Endodermal cell (in vitro differentiated cells): ENCODE measurements at regions not wholly inside any gene's neighbourhood (a gene's known extent, or its start where the extent isn't known, plus 50 kb on each side); places are given as distances from the start of the nearest gene placed in this dataset.
"Not testable (repeated sequence)": the region's sequence is repeated elsewhere in the genome, so short reads cannot be mapped to it uniquely, and the experiment has no call there.

Source experiments
- DNase-seq: peaks from one replicate; pipeline ENCODE4 v3.0.0-alpha.2; 2017
- H3K27ac ChIP-seq: 2 replicates; pipeline ENCODE4 v1.5.1; 2013; ENCODE audit warnings: mild to moderate bottlenecking, low read depth, low read length, moderate library complexity
- H3K27me3 ChIP-seq: 2 replicates; pipeline ENCODE4 v1.6.1; 2013; ENCODE audit warnings: mild to moderate bottlenecking, low read length, moderate library complexity; ENCODE audit not compliant: insufficient read depth, control insufficient read depth, poor library complexity, severe bottlenecking
- H3K36me3 ChIP-seq: 2 replicates; pipeline ENCODE4 v1.7.0; 2013; ENCODE audit warnings: mild to moderate bottlenecking, low read length, moderate library complexity; ENCODE audit not compliant: control insufficient read depth, insufficient read depth
- H3K4me1 ChIP-seq: one replicate; pipeline ENCODE4 v1.7.0; 2013; ENCODE audit warnings: low read length; ENCODE audit not compliant: control insufficient read depth, insufficient read depth
- H3K4me3 ChIP-seq: 2 replicates; pipeline ENCODE4 v1.5.1; 2013; ENCODE audit warnings: mild to moderate bottlenecking, low read length, moderate library complexity
- H3K9ac ChIP-seq: 2 replicates; pipeline ENCODE4 v1.6.1; 2013; ENCODE audit warnings: mild to moderate bottlenecking, low read length, moderate library complexity; ENCODE audit not compliant: poor library complexity, severe bottlenecking; ENCODE audit errors: extremely low read depth
- H3K9me3 ChIP-seq: 2 replicates; pipeline ENCODE4 v1.6.1; 2013; ENCODE audit warnings: mild to moderate bottlenecking, low read length, moderate library complexity; ENCODE audit not compliant: control insufficient read depth
- H3K27ac Mint-ChIP-seq: 2 replicates; pipeline ENCODE4 v1.8.0; 2020; ENCODE audit warnings: mixed read lengths
- H3K27me3 Mint-ChIP-seq: 2 replicates; pipeline ENCODE4 v1.8.0; 2021; ENCODE audit warnings: mild to moderate bottlenecking, mixed read lengths; ENCODE audit not compliant: insufficient read depth
- H3K36me3 Mint-ChIP-seq: 2 replicates; pipeline ENCODE4 v1.8.0; 2020; ENCODE audit warnings: low read depth, mixed read lengths
- H3K4me1 Mint-ChIP-seq: 2 replicates; pipeline ENCODE4 v1.8.0; 2020; ENCODE audit warnings: mixed read lengths
- H3K4me3 Mint-ChIP-seq: 2 replicates; pipeline ENCODE4 v1.8.0; 2020; ENCODE audit warnings: mild to moderate bottlenecking, moderate library complexity, mixed read lengths
- H3K9me3 Mint-ChIP-seq: 2 replicates; pipeline ENCODE4 v1.8.0; 2020; ENCODE audit warnings: mild to moderate bottlenecking, mixed read lengths
- WGBS, 2 experiments: methylation state at CpG; one replicate each; pipeline versions ENCODE4 v1.1.5 to v1.1.7; 2013; ENCODE audit warnings: missing lambda C conversion rate in 2 of 2, mixed read lengths in 1 of 2; ENCODE audit not compliant: insufficient coverage in 1 of 2, insufficient read length in 1 of 2; 5-methylcytosine and 5-hydroxymethylcytosine counted together
- TF ChIP-seq, protein P1 (sequence below): fragments of 200-600 bp; sonication (generic); conservative IDR thresholded peaks from 2 replicates; pipeline ENCODE4 v1.5.0; 2021; ENCODE audit warnings: antibody characterized with exemption, mild to moderate bottlenecking

DNA sequence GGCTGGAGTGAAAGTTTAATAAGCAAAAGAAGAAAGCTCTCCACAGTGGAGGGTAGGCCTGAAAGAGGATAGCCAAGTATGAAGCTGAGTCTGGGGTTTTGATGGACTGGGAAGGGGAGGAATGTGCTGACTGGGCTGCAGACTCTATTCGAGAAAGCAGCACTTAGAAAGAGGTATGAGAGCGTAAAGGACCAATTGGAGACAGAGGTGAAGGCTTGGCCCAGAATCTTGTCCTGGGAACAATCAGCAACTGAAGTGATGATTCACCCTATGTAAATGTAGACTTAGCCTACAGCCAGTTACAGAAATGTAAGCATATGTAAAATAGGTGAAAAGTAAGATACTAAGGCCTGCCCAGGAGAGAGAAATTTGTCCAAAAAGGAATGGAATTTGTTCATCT, 111.2 kb upstream of the HSFY2 start:
- no peaks in the 10 kb centered on the region for H3K9me3 ChIP-seq
- Mint-ChIP-seq H3K9me3 (no peaks in the 10 kb centered on the region), H3K36me3 (no peaks in the 10 kb centered on the region), H3K27me3 (no peaks in the 10 kb centered on the region), H3K27ac (no peak overlapping the region), H3K4me1 (no peaks in the 10 kb centered on the region), H3K4me3 (no peak overlapping the region)
- no peaks in the 10 kb centered on the region for H3K4me1 ChIP-seq
- TF ChIP-seq, protein P1, sequence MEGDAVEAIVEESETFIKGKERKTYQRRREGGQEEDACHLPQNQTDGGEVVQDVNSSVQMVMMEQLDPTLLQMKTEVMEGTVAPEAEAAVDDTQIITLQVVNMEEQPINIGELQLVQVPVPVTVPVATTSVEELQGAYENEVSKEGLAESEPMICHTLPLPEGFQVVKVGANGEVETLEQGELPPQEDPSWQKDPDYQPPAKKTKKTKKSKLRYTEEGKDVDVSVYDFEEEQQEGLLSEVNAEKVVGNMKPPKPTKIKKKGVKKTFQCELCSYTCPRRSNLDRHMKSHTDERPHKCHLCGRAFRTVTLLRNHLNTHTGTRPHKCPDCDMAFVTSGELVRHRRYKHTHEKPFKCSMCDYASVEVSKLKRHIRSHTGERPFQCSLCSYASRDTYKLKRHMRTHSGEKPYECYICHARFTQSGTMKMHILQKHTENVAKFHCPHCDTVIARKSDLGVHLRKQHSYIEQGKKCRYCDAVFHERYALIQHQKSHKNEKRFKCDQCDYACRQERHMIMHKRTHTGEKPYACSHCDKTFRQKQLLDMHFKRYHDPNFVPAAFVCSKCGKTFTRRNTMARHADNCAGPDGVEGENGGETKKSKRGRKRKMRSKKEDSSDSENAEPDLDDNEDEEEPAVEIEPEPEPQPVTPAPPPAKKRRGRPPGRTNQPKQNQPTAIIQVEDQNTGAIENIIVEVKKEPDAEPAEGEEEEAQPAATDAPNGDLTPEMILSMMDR = no peak
- no peak overlapping the region for H3K4me3 ChIP-seq
- no peak for DNase-seq
- H3K27ac ChIP-seq = no peak overlapping the region
- WGBS, 2 experiments = 67 to 73% methylated on average over 1 to 2 of the region's 2 CpGs
- no peaks in the 10 kb centered on the region for H3K36me3 ChIP-seq
- no peak overlapping the region for H3K9ac ChIP-seq
- H3K27me3 ChIP-seq = no peaks in the 10 kb centered on the region

DNA sequence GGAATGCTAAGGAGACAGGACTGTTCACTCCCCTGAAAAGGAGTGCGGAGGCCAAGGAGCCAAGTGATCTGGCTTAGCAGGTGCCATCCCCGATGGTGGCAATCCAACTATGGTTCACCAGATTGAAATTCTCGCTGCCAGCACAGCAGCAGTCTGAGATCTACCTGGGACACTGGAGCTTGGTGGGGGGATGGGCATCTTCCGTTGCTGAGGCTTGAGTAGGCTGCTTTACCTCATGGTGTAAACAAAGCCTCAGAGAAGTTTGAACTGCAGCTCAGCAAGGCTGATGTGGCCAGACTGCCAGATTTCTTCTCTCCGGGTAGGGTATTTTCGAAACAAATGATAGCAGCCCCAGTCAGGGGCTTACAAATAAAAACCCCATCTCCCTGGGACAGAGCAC, 95.6 kb upstream of the HSFY2 start:
- not testable (repeated sequence) for H3K27ac ChIP-seq, H3K4me1 Mint-ChIP-seq, H3K36me3 Mint-ChIP-seq, H3K9me3 ChIP-seq, H3K36me3 ChIP-seq, DNase-seq, H3K4me3 Mint-ChIP-seq, H3K27me3 ChIP-seq, H3K27ac Mint-ChIP-seq, H3K9me3 Mint-ChIP-seq, H3K27me3 Mint-ChIP-seq, H3K9ac ChIP-seq, H3K4me3 ChIP-seq, H3K4me1 ChIP-seq
- WGBS, 2 experiments = no CpG with 5 or more reads among the region's 6 CpGs

DNA sequence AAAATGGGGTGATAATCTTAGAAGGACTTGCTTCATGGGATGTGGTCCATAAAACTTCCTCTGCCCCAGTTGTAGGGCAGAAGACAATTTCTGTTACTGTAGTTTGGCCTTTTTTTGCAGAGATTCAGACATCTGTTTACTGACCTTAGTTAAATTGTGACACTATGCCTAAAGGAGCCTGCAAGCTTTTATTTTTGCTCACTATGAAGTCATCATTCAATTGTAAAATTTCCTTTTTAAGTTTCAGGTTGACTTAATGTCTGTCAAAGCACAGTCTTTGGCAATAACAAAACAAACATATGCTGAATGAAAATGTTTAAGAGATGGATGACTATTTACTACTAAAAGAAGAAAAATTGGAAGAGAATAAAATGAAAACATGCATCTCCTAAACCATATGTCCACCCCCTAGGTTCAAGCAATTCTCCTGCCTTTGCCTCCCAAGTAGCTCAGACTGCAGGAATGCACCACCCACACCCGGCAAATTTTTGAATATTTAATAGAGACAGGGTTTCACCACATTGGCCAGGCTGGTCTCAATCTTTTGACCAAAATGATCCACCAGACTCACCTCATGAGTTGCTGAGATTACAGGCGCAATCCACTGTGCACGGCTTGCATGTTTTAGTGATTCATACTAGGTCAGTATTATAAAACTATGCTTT, 93.5 kb upstream of the HSFY2 start:
- WGBS, 2 experiments = no CpG with 5 or more reads among the region's 3 CpGs
- not testable (repeated sequence) for H3K27ac ChIP-seq, H3K9me3 ChIP-seq, H3K27me3 ChIP-seq, DNase-seq, H3K9ac ChIP-seq, H3K36me3 Mint-ChIP-seq, H3K4me3 Mint-ChIP-seq, H3K27ac Mint-ChIP-seq, H3K4me1 ChIP-seq, H3K4me1 Mint-ChIP-seq, H3K4me3 ChIP-seq, H3K27me3 Mint-ChIP-seq, H3K9me3 Mint-ChIP-seq, H3K36me3 ChIP-seq

DNA sequence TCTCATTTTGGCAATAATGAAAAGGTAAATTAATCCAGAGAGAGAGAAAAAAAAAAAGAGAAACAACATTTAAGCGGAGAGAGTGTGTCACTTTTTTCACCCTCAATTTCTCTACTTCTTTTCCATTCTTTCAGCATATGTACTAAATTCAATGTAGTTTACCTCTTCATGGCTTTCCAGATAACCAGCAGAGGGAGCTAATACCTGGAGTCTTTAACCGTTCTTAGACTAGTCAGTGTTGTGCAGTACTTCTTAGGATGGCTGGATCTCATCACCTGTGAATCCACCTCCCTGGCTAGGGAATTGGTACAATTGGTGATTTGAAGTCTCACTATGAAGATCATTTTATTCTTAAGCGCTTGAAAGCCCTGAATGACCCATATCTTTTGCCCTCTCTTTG, 87.3 kb upstream of the HSFY2 start:
- not testable (repeated sequence) for H3K36me3 ChIP-seq, H3K27me3 ChIP-seq, H3K9me3 ChIP-seq, H3K9ac ChIP-seq, H3K27me3 Mint-ChIP-seq, H3K4me1 ChIP-seq, H3K27ac ChIP-seq, H3K4me3 Mint-ChIP-seq, H3K36me3 Mint-ChIP-seq, H3K27ac Mint-ChIP-seq, H3K4me1 Mint-ChIP-seq, H3K9me3 Mint-ChIP-seq, H3K4me3 ChIP-seq, DNase-seq
- WGBS, 2 experiments = no CpG with 5 or more reads among the region's 3 CpGs

DNA sequence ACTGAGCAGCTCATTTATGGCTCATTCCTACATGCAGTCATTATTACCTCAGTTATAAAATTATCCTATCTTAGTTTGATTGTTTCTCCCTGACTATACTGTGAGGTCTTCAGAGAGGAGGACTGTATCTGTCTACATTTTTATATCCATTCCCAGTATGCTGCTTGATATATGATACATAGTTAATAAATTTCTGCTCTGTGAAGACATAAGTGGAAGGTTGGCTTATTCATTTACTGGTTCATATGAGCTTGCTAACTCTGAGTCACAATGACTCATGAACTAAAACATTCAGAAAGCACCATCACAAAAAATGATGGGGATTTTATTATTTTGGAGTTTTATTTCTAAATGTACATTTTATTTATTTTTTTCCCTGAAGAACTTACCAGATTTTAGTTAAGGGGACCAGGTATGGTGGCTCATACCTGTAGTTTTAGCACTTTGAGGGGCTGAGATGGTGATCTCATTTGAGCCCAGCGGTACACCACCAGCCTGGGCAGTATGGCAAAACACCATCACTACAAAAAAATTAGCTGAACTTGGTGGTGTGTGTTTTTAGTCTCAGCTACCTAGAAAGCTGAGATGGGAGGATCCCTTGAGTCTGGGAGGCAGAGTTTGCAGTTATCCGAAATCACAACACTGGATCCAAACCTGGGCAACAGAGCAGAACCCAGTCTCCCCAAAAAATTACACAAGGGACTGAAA, 85.1 kb upstream of the HSFY2 start:
- H3K27me3 ChIP-seq, H3K4me1 Mint-ChIP-seq, H3K9me3 Mint-ChIP-seq, H3K27ac Mint-ChIP-seq, H3K4me3 ChIP-seq, H3K9me3 ChIP-seq, H3K36me3 Mint-ChIP-seq, H3K4me3 Mint-ChIP-seq, H3K27ac ChIP-seq, H3K36me3 ChIP-seq, H3K9ac ChIP-seq, H3K27me3 Mint-ChIP-seq, H3K4me1 ChIP-seq, DNase-seq: not testable (repeated sequence)
- WGBS, 2 experiments = no CpG with 5 or more reads among the region's 2 CpGs

DNA sequence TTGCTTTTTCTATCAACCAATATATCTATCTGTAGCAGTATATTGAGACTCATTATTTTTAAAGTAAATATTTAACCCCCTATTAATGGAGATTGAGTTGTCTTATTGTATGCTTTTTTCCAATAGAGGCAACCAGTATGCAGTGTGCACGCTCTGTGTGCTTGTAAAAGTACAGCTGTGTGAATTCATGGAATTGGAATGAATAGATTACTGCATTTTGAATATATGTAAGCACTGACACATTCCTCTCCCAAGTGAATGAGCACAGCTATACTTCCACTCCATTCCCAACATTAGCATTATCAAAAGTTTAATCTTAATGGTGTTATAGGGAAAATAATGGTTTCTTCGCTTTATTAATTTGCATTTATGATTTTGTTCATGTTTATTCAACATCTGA, 81.6 kb upstream of the HSFY2 start:
- not testable (repeated sequence) for H3K9me3 Mint-ChIP-seq, H3K27ac ChIP-seq, H3K27ac Mint-ChIP-seq, H3K4me3 Mint-ChIP-seq, H3K4me3 ChIP-seq, H3K4me1 ChIP-seq, H3K4me1 Mint-ChIP-seq, H3K36me3 Mint-ChIP-seq, H3K27me3 ChIP-seq, H3K9me3 ChIP-seq, H3K27me3 Mint-ChIP-seq, DNase-seq, H3K36me3 ChIP-seq, H3K9ac ChIP-seq
- no CpG with 5 or more reads among the region's 2 CpGs for WGBS, 2 experiments
